ENCODE measurements at regions not wholly inside any gene's neighbourhood (a gene's known extent, or its start where the extent isn't known, plus 50 kb on each side); places are given as distances from the start of the nearest gene placed in this dataset.

DNA sequence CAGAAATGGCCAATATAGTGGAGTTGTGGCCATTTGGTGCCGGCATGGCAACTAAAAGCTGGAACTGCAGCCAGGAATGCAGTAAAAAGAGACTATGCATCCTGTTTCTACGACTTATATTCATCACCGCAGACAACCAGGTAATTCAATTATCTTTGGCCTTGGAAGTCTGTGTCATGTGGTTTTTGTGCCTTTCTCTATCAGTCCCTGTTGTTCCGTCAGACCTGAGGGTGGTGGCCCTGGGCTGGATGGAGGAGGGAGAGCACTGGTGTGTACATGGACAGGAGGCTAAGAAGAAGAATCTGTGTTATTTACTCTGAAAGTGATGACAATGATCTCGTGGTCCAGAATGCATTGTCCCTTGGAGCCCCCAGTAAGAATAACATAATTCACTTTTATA lies 852.6 kb downstream of the VRK1 start:
- TF ChIP-seq, protein P1, sequence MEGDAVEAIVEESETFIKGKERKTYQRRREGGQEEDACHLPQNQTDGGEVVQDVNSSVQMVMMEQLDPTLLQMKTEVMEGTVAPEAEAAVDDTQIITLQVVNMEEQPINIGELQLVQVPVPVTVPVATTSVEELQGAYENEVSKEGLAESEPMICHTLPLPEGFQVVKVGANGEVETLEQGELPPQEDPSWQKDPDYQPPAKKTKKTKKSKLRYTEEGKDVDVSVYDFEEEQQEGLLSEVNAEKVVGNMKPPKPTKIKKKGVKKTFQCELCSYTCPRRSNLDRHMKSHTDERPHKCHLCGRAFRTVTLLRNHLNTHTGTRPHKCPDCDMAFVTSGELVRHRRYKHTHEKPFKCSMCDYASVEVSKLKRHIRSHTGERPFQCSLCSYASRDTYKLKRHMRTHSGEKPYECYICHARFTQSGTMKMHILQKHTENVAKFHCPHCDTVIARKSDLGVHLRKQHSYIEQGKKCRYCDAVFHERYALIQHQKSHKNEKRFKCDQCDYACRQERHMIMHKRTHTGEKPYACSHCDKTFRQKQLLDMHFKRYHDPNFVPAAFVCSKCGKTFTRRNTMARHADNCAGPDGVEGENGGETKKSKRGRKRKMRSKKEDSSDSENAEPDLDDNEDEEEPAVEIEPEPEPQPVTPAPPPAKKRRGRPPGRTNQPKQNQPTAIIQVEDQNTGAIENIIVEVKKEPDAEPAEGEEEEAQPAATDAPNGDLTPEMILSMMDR (IDR thresholded peaks at IDR 0.05; ENCODE audit: poor library complexity, severe bottlenecking), result no peak
- TF ChIP-seq TAF1 (IDR thresholded peaks at IDR 0.05; ENCODE audit: low read depth), result no peak

All from neural cell (in vitro differentiated cells).